GM21528 (cell line): ENCODE measurements at regions not wholly inside any gene's neighbourhood (a gene's known extent, or its start where the extent isn't known, plus 50 kb on each side); places are given as distances from the start of the nearest gene placed in this dataset.

Experiments used
- ATAC-seq: cut with Tn5 transposase; IDR thresholded peaks from one replicate; pipeline ENCODE4 v1.9.1; 2021; ENCODE audit warnings: mild to moderate bottlenecking, moderate library complexity; ENCODE audit not compliant: unreplicated experiment, low FRiP score

DNA sequence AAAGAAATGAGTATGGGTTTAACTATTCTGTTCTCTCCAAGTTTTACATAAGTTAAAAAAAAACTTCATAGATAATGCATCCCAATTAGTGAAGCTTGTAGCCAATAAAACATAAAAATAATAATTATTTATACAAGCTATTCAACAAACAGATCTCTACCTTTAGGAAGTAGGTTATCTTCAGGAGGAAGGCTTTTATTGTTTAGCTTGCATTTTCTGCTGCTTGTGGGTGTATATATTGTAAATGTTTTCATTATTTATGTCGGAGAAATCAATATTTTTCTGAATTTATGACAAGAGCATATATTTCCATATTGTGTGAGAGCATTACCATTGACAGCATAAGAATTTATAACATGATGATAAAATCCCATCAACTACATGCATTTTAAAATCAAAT is 208.3 kb downstream of the TRAM1L1 start:
- no peak for ATAC-seq

- no peak for ATAC-seq
Measured at GRCh38 chr4:116872941-116873340, 212.4 kb downstream of the TRAM1L1 start.

GRCh38 chr4:116872308-116872707 is 213.1 kb downstream of the TRAM1L1 start:
- no peak for ATAC-seq

DNA sequence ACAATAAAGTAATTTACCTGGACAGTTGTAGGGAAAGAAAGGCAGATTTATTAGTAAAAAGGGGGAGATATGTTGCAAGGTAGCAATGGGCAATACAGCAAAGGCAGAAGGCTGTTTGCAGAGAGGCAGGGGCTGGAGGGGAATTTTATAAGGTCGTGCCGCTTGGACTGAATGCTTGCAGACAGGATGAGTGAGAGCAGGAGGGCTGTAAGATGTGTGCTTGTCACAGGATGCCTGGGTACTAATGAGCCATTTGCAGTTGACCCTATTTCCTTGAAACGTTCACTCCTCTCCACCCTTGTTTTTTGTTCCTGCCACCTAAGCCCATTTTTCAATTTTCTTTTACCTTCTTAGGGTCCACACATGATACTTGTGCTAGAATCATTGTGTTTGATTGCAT is 214.7 kb downstream of the TRAM1L1 start:
- ATAC-seq = no peak

DNA sequence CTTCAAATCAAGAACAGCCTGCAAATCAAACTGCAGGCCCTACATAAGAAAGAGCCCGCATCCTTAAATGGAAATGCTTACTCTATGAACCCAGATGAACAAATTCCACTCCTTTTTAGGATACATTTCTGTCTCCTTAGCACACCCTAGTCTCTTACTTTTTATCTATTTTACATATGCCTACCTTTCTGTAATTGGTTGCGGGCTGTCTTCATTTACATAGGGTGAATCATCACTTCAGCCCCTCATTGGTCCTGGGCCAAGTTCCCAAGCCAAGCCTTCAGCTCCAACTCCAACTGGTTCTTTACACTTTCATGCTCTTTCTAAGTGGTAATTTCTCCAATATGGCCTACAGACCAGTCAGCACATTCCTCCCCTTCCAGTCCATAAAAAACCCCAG is 219.3 kb downstream of the TRAM1L1 start:
- no peak for ATAC-seq

- ATAC-seq = no peak
Measured at GRCh38 chr4:116862592-116862991, 222.8 kb downstream of the TRAM1L1 start.

DNA sequence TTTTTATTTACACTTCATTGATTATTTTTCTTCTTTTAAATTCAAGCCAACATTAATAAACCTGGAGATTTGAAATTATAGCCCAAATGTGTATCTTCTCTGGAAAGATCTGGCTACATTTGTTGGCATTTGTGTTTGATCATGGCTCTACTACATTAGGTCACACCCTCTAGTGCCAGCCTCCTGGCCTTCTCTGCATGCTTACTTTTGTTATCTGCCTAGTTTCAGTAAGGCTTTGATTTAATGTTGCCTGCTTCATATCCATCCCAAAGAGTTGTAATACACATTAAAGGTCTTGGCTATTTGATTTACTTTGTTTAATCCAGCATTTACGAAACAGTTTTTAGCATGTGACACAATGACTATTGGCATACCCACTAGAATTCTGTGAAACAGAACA is 224.5 kb downstream of the TRAM1L1 start:
- ATAC-seq = no peak

GRCh38 chr4:116849620-116850019 is 235.8 kb downstream of the TRAM1L1 start:
- no peak for ATAC-seq

GRCh38 chr4:116847616-116848015 is 237.8 kb downstream of the TRAM1L1 start:
- ATAC-seq = no peak

- ATAC-seq = no peak
Measured at GRCh38 chr4:116839826-116840225, 245.6 kb downstream of the TRAM1L1 start.

DNA sequence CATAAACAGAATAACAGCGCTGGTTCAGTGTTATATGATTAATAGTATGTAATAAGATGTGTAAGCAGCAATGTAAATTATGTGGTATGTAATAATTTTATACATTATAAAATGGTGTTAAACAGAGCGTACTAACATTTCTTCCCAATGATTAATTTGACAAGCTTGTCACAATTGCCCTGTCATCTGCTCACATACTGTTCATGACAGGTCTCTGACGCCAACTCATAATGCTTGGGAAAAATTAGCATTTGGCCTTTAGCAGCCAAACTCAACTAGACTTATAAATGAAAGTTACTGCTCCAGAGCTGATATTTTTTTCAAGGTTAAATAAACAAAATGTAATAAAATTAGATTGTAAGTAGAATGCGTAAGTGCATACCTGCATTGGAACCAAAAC is 246.8 kb downstream of the TRAM1L1 start:
- ATAC-seq = no peak

- ATAC-seq = no peak
Measured at GRCh38 chr4:116829187-116829586, 256.2 kb downstream of the TRAM1L1 start.

GRCh38 chr4:116824172-116824571 is 261.2 kb downstream of the TRAM1L1 start:
- no peak for ATAC-seq

- no peak for ATAC-seq
Measured at GRCh38 chr4:116811730-116812129, 273.6 kb downstream of the TRAM1L1 start.

DNA sequence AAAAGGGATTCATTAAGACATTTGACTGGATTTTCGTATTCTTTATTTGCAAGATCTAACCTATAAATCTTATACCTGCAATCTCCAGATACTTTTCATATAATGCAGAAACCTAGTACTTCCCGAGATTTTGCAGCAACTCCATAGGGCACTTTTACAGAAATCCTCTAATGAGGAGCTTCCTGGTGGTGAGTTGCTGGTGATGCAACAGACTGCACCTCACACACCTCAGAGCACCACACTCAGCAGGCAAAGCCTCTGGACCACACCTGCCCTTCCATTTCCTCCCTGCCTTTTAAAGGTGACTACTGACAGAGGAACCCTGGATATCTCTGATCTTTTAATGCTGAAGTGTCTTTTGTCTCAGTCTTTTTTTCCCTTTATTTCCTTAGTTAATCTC is 289.4 kb downstream of the TRAM1L1 start:
- ATAC-seq = no peak

GRCh38 chr4:116788723-116789122 is 296.7 kb downstream of the TRAM1L1 start:
- ATAC-seq = no peak

DNA sequence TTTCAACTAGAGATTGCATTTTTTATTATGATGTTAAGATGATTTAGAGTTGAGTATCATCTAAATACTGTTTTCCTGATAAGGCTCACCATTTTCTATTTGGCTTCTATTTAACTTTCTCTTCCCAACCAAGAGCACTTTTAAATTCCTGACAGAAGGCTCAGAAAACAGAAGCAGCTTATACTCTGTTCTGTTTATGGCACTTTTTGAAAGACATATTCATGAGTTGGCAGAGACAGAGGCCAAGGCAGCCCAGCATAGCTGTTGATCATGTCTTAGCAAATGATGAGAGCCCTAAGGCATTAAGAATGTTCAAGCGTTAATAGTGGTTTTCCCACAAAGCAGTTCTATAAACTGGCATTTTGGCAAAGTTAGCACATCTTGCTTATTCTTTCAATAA is 330.3 kb downstream of the TRAM1L1 start:
- no peak for ATAC-seq

GRCh38 chr4:116752027-116752426 is 333.3 kb downstream of the TRAM1L1 start:
- ATAC-seq = no peak

- no peak for ATAC-seq
Measured at GRCh38 chr4:116736756-116737155, 348.6 kb downstream of the TRAM1L1 start.

- no peak for ATAC-seq
Measured at GRCh38 chr4:116734178-116734577, 351.2 kb downstream of the TRAM1L1 start.

GRCh38 chr4:116733370-116733769 is 352.0 kb downstream of the TRAM1L1 start:
- no peak for ATAC-seq

- ATAC-seq = no peak
Measured at GRCh38 chr4:116726523-116726922, 358.9 kb downstream of the TRAM1L1 start.

- ATAC-seq = peak; percentile 84
Measured at GRCh38 chr4:116724249-116724648, 361.1 kb downstream of the TRAM1L1 start.
